ENCODE measurements at regions not wholly inside any gene's neighbourhood (a gene's known extent, or its start where the extent isn't known, plus 50 kb on each side); places are given as distances from the start of the nearest gene placed in this dataset.

DNA sequence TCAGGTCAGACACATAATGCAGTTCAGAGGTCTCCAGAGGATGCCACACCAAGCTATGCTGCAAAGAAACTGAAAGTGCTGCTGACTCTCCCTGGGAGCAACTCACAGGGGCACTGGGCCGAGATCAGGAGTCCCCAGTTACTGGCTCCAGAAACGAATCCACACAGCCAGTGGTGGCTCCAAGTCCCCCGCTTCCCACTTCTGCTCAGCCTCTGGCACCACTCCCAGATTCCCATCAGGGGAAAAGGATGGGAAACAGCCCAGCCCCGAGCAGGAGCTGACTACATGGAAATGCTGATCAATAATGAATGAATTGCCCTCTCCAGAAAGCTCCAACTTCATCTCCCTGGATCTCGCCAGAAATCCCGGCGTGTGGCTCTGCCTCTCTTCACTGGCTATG lies 62.3 kb upstream of the CDH5 start:
- TF ChIP-seq CTCF (IDR thresholded peaks at IDR 0.05; ENCODE audit: low read depth, low read length) = no peak
- no peak for DNase-seq (ENCODE audit: low read depth, low spot score)
- H3K4me3 ChIP-seq (ENCODE audit: low read depth, low read length) = no peak overlapping the region
- in situ Hi-C loops (cut with HindIII; ENCODE audit: low sequenced_read_pairs) = no loop called here

GRCh38 chr16:66300501-66300900 lies 66.0 kb upstream of the CDH5 start:
- no peak for DNase-seq (ENCODE audit: low read depth, low spot score)
- TF ChIP-seq CTCF (IDR thresholded peaks at IDR 0.05; ENCODE audit: low read depth, low read length) = no peak
- H3K4me3 ChIP-seq (ENCODE audit: low read depth, low read length) = no peak overlapping the region
- in situ Hi-C loops (cut with HindIII; ENCODE audit: low sequenced_read_pairs) = no loop called here

- DNase-seq (ENCODE audit: low read depth, low spot score) = no peak
- TF ChIP-seq CTCF (IDR thresholded peaks at IDR 0.05; ENCODE audit: low read depth, low read length) = no peak
- H3K4me3 ChIP-seq (ENCODE audit: low read depth, low read length) = no peak overlapping the region
- in situ Hi-C loops (cut with HindIII; ENCODE audit: low sequenced_read_pairs) = no loop called here
Measured at GRCh38 chr16:66300037-66300436, 66.5 kb upstream of the CDH5 start.

GRCh38 chr16:66299349-66299748 lies 67.1 kb upstream of the CDH5 start:
- no peak overlapping the region for H3K4me3 ChIP-seq (ENCODE audit: low read depth, low read length)
- no peak for DNase-seq (ENCODE audit: low read depth, low spot score)
- in situ Hi-C loops (cut with HindIII; ENCODE audit: low sequenced_read_pairs) = no loop called here
- TF ChIP-seq CTCF (IDR thresholded peaks at IDR 0.05; ENCODE audit: low read depth, low read length) = no peak

DNA sequence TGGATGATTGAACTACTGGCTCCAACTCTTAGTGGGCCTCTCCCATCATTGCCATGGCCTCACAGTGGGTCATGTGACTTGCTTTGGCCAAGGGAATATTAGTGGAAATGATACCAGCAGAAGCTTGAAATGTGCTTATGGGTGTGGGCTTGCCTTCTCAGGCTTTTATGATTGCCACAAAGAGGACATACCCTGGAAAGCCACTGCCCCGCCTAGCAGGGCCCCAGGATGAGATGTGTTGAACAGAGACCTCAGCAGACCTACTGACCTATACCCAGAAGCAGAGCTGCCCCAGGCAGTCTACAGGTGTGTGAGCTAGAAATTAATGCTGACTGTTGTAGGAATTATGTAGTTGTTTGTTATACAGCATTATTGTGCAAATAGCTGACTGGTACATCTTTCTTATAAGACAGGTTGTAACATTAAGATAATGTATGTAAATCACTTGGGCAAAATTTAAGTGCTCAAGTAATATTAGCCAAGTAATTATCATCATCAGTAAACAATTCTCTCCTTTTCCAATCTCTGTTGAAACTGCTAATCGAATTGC lies 67.8 kb upstream of the CDH5 start:
- in situ Hi-C loops (cut with HindIII; ENCODE audit: low sequenced_read_pairs) = no loop called here
- no peak for DNase-seq (ENCODE audit: low read depth, low spot score)
- no peak overlapping the region for H3K4me3 ChIP-seq (ENCODE audit: low read depth, low read length)
- TF ChIP-seq CTCF (IDR thresholded peaks at IDR 0.05; ENCODE audit: low read depth, low read length) = no peak

GRCh38 chr16:66298006-66298405 lies 68.5 kb upstream of the CDH5 start:
- TF ChIP-seq CTCF (IDR thresholded peaks at IDR 0.05; ENCODE audit: low read depth, low read length) = no peak
- no peak for DNase-seq (ENCODE audit: low read depth, low spot score)
- in situ Hi-C loops (cut with HindIII; ENCODE audit: low sequenced_read_pairs) = no loop called here
- H3K4me3 ChIP-seq (ENCODE audit: low read depth, low read length) = no peak overlapping the region

- in situ Hi-C loops (cut with HindIII; ENCODE audit: low sequenced_read_pairs) = no loop called here
- no peak for DNase-seq (ENCODE audit: low read depth, low spot score)
- no peak overlapping the region for H3K4me3 ChIP-seq (ENCODE audit: low read depth, low read length)
- no peak for TF ChIP-seq CTCF (IDR thresholded peaks at IDR 0.05; ENCODE audit: low read depth, low read length)
Measured at GRCh38 chr16:66296591-66296990, 69.9 kb upstream of the CDH5 start.
